Astrocyte of the spinal cord (primary cell): ENCODE measurements at regions not wholly inside any gene's neighbourhood (a gene's known extent, or its start where the extent isn't known, plus 50 kb on each side); places are given as distances from the start of the nearest gene placed in this dataset.
"Not testable (repeated sequence)": the region's sequence is repeated elsewhere in the genome, so short reads cannot be mapped to it uniquely, and the experiment has no call there.

Experiments used
- DNase-seq: peaks from one replicate; pipeline ENCODE4 v3.0.0; 2011; ENCODE audit warnings: low read depth, low spot score
- H3K4me3 ChIP-seq: 2 replicates; pipeline ENCODE4 v1.5.1; 2011; ENCODE audit warnings: low read depth, mild to moderate bottlenecking, low read length, moderate library complexity
- CTCF ChIP-seq: IDR thresholded peaks from 2 replicates; pipeline ENCODE4 v1.5.1; 2012; ENCODE audit warnings: low read depth, mild to moderate bottlenecking, low read length, inconsistent platforms
- in situ Hi-C: cut with HindIII; loops from 2 replicates; pipeline ENCODE4 v1.10.0; 2017; ENCODE audit warnings: low sequenced_read_pairs

- TF ChIP-seq CTCF: no peak
- no peak overlapping the region for H3K4me3 ChIP-seq
- in situ Hi-C loops: no loop called here
- DNase-seq: no peak
Measured at GRCh38 chr11:26929806-26930517, 64.0 kb upstream of the FIBIN start.

- in situ Hi-C loops: no loop called here
- DNase-seq: peak; percentile 58
- no peak overlapping the region for H3K4me3 ChIP-seq
- TF ChIP-seq CTCF: no peak
Measured at GRCh38 chr11:26930518-26931247, 63.2 kb upstream of the FIBIN start.

- no peak for TF ChIP-seq CTCF
- in situ Hi-C loops: no loop called here
- H3K4me3 ChIP-seq: no peak overlapping the region
- peak; percentile 61 for DNase-seq
Measured at GRCh38 chr11:26931248-26931631, 62.7 kb upstream of the FIBIN start.

GRCh38 chr11:26931881-26932280 is 62.0 kb upstream of the FIBIN start:
- no peak for DNase-seq
- TF ChIP-seq CTCF: no peak
- in situ Hi-C loops: no loop called here
- H3K4me3 ChIP-seq: no peak overlapping the region

GRCh38 chr11:26936109-26936508 is 57.8 kb upstream of the FIBIN start:
- DNase-seq: no peak
- no peak for TF ChIP-seq CTCF
- in situ Hi-C loops: no loop called here
- no peak overlapping the region for H3K4me3 ChIP-seq

GRCh38 chr11:26937386-26937785 is 56.5 kb upstream of the FIBIN start:
- in situ Hi-C loops: no loop called here
- no peak for DNase-seq
- no peak overlapping the region for H3K4me3 ChIP-seq
- TF ChIP-seq CTCF: no peak

GRCh38 chr11:26940501-26940900 is 53.4 kb upstream of the FIBIN start:
- in situ Hi-C loops, DNase-seq, H3K4me3 ChIP-seq: not testable (repeated sequence)
